SH-SY5Y (cell line): ENCODE measurements at regions not wholly inside any gene's neighbourhood (a gene's known extent, or its start where the extent isn't known, plus 50 kb on each side); places are given as distances from the start of the nearest gene placed in this dataset.

ENCODE experiments used
- GATA2 ChIP-seq: IDR thresholded peaks from 2 replicates; pipeline ENCODE4 v1.6.1; 2011; ENCODE audit warnings: mild to moderate bottlenecking, low read depth, low read length
- GATA3 ChIP-seq: IDR thresholded peaks from 2 replicates; pipeline ENCODE4 v1.6.1; 2011; ENCODE audit warnings: low read depth, mild to moderate bottlenecking, low read length, moderate library complexity

- TF ChIP-seq GATA3, result no peak
- no peak for TF ChIP-seq GATA2
These were observed 174.7 kb downstream of the MAP2K4 start for GRCh38 chr17:12195418-12195817.

- TF ChIP-seq GATA3 (no peak), GATA2 (no peak)
These were observed 180.7 kb downstream of the MAP2K4 start for GRCh38 chr17:12201294-12201880.

GRCh38 chr17:12209632-12210191 lies 189.0 kb downstream of the MAP2K4 start:
- TF ChIP-seq GATA3 (no peak), GATA2 (no peak)

GRCh38 chr17:12222392-12222791 lies 201.7 kb downstream of the MAP2K4 start:
- TF ChIP-seq GATA2 (no peak), GATA3 (no peak)

- TF ChIP-seq GATA3 (no peak), GATA2 (no peak)
These were observed 206.9 kb downstream of the MAP2K4 start for GRCh38 chr17:12227547-12227946.

- TF ChIP-seq GATA2, result no peak
These were observed 208.7 kb downstream of the MAP2K4 start for GRCh38 chr17:12229335-12229734.

GRCh38 chr17:12230481-12231354 lies 210.0 kb downstream of the MAP2K4 start:
- TF ChIP-seq GATA3 (no peak), GATA2 (no peak)

- TF ChIP-seq GATA2 (no peak), GATA3 (no peak)
These were observed 210.6 kb downstream of the MAP2K4 start for GRCh38 chr17:12231355-12231682.

GRCh38 chr17:12242345-12242954 lies 221.8 kb downstream of the MAP2K4 start:
- TF ChIP-seq GATA2 (no peak), GATA3 (no peak)

GRCh38 chr17:12247761-12248160 lies 227.1 kb downstream of the MAP2K4 start:
- TF ChIP-seq GATA2 (no peak), GATA3 (no peak)

GRCh38 chr17:12250973-12251372 lies 230.3 kb downstream of the MAP2K4 start:
- TF ChIP-seq GATA2, result no peak
- no peak for TF ChIP-seq GATA3

- TF ChIP-seq GATA3, result no peak
- no peak for TF ChIP-seq GATA2
These were observed 231.8 kb downstream of the MAP2K4 start for GRCh38 chr17:12252462-12252861.

GRCh38 chr17:12254460-12254859 lies 233.8 kb downstream of the MAP2K4 start:
- TF ChIP-seq GATA2 (no peak), GATA3 (no peak)

GRCh38 chr17:12256380-12256995 lies 235.8 kb downstream of the MAP2K4 start:
- TF ChIP-seq GATA3 (no peak), GATA2 (no peak)

- TF ChIP-seq GATA3 (no peak), GATA2 (no peak)
These were observed 236.5 kb downstream of the MAP2K4 start for GRCh38 chr17:12257176-12257575.
